HEK293T (cell line): ENCODE measurements at regions not wholly inside any gene's neighbourhood (a gene's known extent, or its start where the extent isn't known, plus 50 kb on each side); places are given as distances from the start of the nearest gene placed in this dataset.

ENCODE experiments used
- CTCF ChIA-PET: fragments of 350-600 bp; formaldehyde crosslinking; extraction: SDS; loops from one replicate; lab custom pipeline; 2021; ENCODE audit warnings: antibody characterized with exemption, inconsistent platforms; lab: Yijun Ruan, JAX
- POLR2A ChIA-PET: fragments of 350-600 bp; formaldehyde crosslinking; extraction: SDS; loops from one replicate; lab custom pipeline; 2020; ENCODE audit warnings: antibody characterized with exemption, inconsistent platforms; lab: Yijun Ruan, JAX
- DNase-seq: peaks from one replicate; pipeline ENCODE4 v3.0.0; 2012; ENCODE audit warnings: mixed read lengths; ENCODE audit errors: extremely low spot score
- ARNT ChIP-seq: fragments of 450-650 bp; IDR thresholded peaks from 2 replicates; pipeline ENCODE4 v1.6.1; 2017; ENCODE audit warnings: mild to moderate bottlenecking
- BHLHE40 ChIP-seq: fragments of 450-650 bp; IDR thresholded peaks from 2 replicates; pipeline ENCODE4 v1.6.1; 2016; ENCODE audit warnings: mild to moderate bottlenecking, moderate library complexity, borderline replicate concordance
- CTBP1 ChIP-seq: fragments of 450-650 bp; IDR thresholded peaks from 2 replicates; pipeline ENCODE4 v1.6.1; 2016; ENCODE audit warnings: borderline replicate concordance
- ELF4 ChIP-seq: fragments of 450-650 bp; IDR thresholded peaks from 2 replicates; pipeline ENCODE4 v1.6.1; 2017; ENCODE audit warnings: antibody characterized with exemption
- FOXA1 ChIP-seq: fragments of 450-650 bp; IDR thresholded peaks from 2 replicates; pipeline ENCODE4 v1.6.1; 2016; ENCODE audit warnings: mild to moderate bottlenecking
- FOXK2 ChIP-seq: fragments of 450-650 bp; IDR thresholded peaks from 2 replicates; pipeline ENCODE4 v1.6.1; 2016; ENCODE audit warnings: mild to moderate bottlenecking
- FOXM1 ChIP-seq: fragments of 450-650 bp; IDR thresholded peaks from 2 replicates; pipeline ENCODE4 v1.6.1; 2017; ENCODE audit warnings: mild to moderate bottlenecking, borderline replicate concordance
- HDGF ChIP-seq: fragments of 450-650 bp; IDR thresholded peaks from 2 replicates; pipeline ENCODE4 v1.6.1; 2017; ENCODE audit warnings: antibody characterized with exemption, borderline replicate concordance
- L3MBTL2 ChIP-seq: fragments of 450-650 bp; conservative IDR thresholded peaks from 2 replicates; pipeline ENCODE4 v1.6.1; 2016; ENCODE audit warnings: mild to moderate bottlenecking
- LEF1 ChIP-seq: fragments of 450-650 bp; IDR thresholded peaks from 2 replicates; pipeline ENCODE4 v1.6.1; 2017; ENCODE audit warnings: mild to moderate bottlenecking, borderline replicate concordance
- NFRKB ChIP-seq: fragments of 450-650 bp; IDR thresholded peaks from 2 replicates; pipeline ENCODE4 v1.6.1; 2016; ENCODE audit warnings: mild to moderate bottlenecking, moderate library complexity
- SP1 ChIP-seq: fragments of 450-650 bp; IDR thresholded peaks from 2 replicates; pipeline ENCODE4 v1.6.1; 2017
- SUZ12 ChIP-seq: fragments of 450-650 bp; IDR thresholded peaks from 2 replicates; pipeline ENCODE4 v1.6.1; 2016; ENCODE audit warnings: mild to moderate bottlenecking
- TARDBP ChIP-seq: fragments of 450-650 bp; IDR thresholded peaks from 2 replicates; pipeline ENCODE4 v1.6.1; 2016
- ZNF384 ChIP-seq: fragments of 450-650 bp; IDR thresholded peaks from 2 replicates; pipeline ENCODE4 v1.6.1; 2016
- TF ChIP-seq, protein P1 (sequence below): fragments of 450-650 bp; IDR thresholded peaks from 2 replicates; pipeline ENCODE4 v1.6.1; 2016

DNA sequence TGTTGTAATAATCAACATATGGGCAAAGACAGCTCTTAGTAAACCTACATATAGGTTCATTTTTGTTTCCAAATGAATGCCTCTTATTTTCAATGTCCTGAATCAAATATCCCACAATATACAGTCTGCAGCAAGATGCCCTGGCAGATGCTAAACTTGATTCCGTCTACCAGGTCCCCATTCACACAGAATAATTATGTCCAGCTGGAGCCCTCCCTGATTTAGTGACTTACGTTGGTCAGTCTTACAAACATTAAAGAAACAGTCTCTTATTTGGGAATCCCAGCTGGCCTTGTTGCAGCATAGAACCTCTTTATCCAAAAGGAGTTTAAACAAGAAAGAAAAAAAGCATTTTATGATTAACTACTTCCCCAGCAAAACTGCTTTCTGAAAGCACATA lies 82.7 kb upstream of the BMP4 start:
- ChIA-PET CTCF (no interaction called here), POLR2A (no interaction called here)
- TF ChIP-seq SP1, result no peak
- no peak for TF ChIP-seq ELF4
- TF ChIP-seq SUZ12, result no peak
- TF ChIP-seq L3MBTL2, result no peak
- TF ChIP-seq NFRKB, result no peak
- no peak for DNase-seq

DNA sequence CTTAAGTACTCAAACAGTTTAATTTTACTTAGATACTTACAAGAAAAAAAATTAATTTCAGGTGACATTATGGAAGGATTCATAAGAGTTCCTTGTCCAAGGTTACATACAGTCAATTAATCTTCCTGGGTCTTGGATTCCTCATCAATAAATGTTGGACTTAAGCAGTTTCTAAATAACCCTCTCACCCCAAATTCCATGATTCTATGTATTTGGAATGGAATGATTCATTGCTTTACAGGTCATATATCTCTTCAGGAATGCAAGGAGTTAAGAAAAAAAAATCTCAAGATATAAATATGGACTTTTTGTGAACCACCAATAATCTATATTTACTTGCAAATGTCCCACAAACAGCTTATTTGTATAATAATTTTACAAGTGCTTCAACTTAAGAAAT lies 84.2 kb upstream of the BMP4 start:
- TF ChIP-seq BHLHE40, result no peak
- TF ChIP-seq FOXK2, result no peak
- no peak for TF ChIP-seq FOXM1
- TF ChIP-seq TARDBP, result no peak
- no peak for TF ChIP-seq ELF4
- TF ChIP-seq NFRKB, result no peak
- no peak for TF ChIP-seq ARNT
- no peak for TF ChIP-seq FOXA1
- TF ChIP-seq L3MBTL2, result no peak
- TF ChIP-seq HDGF, result no peak
- no peak for TF ChIP-seq SP1
- TF ChIP-seq, protein P1, sequence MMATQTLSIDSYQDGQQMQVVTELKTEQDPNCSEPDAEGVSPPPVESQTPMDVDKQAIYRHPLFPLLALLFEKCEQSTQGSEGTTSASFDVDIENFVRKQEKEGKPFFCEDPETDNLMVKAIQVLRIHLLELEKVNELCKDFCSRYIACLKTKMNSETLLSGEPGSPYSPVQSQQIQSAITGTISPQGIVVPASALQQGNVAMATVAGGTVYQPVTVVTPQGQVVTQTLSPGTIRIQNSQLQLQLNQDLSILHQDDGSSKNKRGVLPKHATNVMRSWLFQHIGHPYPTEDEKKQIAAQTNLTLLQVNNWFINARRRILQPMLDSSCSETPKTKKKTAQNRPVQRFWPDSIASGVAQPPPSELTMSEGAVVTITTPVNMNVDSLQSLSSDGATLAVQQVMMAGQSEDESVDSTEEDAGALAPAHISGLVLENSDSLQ, result no peak
- no peak for TF ChIP-seq CTBP1
- TF ChIP-seq ZNF384, result no peak
- no peak for TF ChIP-seq SUZ12
- TF ChIP-seq LEF1, result no peak
- POLR2A ChIA-PET, result no interaction called here
- DNase-seq, result no peak
- CTCF ChIA-PET, result no interaction called here

DNA sequence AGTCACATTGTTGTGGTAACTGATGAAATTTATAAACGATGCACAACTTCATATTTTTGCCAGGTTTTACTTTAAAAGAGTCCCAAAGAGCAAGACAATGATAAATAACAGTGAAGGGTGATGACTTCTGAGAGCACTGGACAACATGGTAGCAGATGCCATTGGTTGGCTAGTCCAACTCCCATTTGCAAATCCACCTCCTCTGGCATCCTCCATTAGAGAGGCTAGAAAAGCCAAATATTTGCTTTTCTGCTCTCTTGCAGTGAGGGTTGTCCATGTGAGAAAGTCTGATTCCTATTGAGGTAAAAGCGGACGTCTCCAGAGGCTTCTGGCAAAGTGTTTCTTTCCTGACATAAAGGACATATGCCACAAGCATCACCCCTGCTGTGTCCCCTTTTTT lies 89.6 kb upstream of the BMP4 start:
- POLR2A ChIA-PET, result no interaction called here
- CTCF ChIA-PET, result no interaction called here
- no peak for DNase-seq
- TF ChIP-seq LEF1, result no peak
- no peak for TF ChIP-seq FOXA1
- no peak for TF ChIP-seq CTBP1

DNA sequence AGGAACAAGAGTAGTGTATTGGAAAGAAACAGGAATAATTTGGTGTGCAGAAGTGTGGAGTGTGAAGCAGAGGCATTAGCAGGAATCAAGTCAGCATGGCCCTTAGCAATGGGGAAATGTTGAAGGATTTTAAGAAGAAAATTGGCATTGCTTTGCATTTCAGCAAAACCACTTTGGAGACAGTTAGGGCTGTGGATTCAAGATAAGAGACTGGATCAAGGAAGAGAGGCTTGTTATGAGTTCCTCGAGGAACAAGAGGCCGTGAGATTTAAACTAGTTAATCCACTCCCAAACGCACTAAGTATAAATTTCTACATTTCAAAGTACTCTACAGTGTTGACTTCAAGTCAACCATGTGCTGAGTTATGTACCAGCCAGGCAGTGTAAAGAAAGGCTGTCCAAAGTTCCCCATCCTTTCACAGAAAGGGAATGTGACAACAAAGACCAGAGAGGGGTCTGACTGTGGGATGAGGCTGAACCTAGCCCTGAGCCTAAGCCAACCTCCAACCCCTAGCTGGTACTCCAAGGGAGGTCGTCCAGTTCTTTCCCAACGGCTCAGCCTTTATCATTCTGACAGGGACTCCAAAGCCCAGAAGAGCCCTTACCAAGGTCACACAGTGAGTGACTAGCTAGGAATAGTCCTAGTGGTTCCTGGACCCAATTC lies 91.2 kb upstream of the BMP4 start:
- POLR2A ChIA-PET, result no interaction called here
- TF ChIP-seq LEF1 (no peak), SP1 (no peak), NFRKB (no peak), ZNF384 (no peak), ELF4 (no peak), CTBP1 (no peak), FOXM1 (no peak), BHLHE40 (no peak), FOXK2 (no peak), TARDBP (no peak), ARNT (no peak), SUZ12 (no peak), HDGF (no peak), L3MBTL2 (no peak), FOXA1 (no peak)
- TF ChIP-seq, protein P1, result no peak
- CTCF ChIA-PET, result no interaction called here
- no peak for DNase-seq

DNA sequence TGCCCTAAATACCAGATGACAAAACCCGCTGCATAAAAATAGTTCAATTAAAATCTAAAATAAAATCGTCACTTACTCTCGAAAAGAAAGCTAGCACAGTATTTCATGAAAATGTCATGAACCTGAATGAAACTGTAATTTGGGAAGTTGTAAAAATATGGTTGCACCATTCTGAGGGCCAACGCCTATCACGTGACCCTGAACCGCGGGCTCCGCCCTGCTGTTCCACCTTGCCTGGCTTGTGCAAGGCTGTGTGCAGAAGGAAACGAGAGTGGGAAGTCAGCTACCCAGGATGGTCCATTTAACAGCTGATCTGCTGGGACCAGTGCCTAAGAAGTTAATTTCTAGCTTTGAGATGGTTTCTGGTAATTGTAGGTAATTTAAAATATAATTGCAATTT lies 91.7 kb upstream of the BMP4 start:
- TF ChIP-seq FOXK2 (no peak), ELF4 (no peak), FOXM1 (no peak), CTBP1 (no peak), FOXA1 (no peak), L3MBTL2 (no peak), TARDBP (no peak)
- POLR2A ChIA-PET, result no interaction called here
- CTCF ChIA-PET, result no interaction called here
- no peak for DNase-seq

DNA sequence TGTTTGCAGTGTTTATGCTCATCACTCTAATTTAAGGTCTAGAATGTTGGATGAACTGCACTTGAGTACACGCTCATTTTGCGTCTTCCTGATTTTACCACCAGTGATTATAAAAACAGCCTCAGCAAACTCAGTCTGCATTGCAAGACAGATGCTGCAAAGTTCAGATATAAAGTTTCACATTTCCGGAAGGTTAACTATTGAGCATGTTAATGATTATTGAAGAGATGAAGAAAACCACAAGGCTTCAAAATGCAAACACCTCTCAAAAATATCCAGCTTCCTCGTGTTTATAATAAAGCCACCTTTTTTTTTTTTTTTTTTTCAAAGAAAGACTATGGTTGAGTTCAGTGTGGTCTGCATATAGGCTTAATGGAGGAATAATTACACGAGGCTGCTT lies 92.1 kb upstream of the BMP4 start:
- POLR2A ChIA-PET, result no interaction called here
- no peak for TF ChIP-seq L3MBTL2
- TF ChIP-seq CTBP1, result no peak
- no peak for TF ChIP-seq NFRKB
- TF ChIP-seq ZNF384, result no peak
- no peak for TF ChIP-seq SUZ12
- TF ChIP-seq LEF1, result no peak
- TF ChIP-seq BHLHE40, result no peak
- TF ChIP-seq ARNT, result no peak
- no peak for TF ChIP-seq FOXM1
- TF ChIP-seq ELF4, result no peak
- no peak for TF ChIP-seq HDGF
- TF ChIP-seq FOXA1, result no peak
- TF ChIP-seq SP1, result no peak
- TF ChIP-seq, protein P1, result no peak
- no peak for TF ChIP-seq TARDBP
- TF ChIP-seq FOXK2, result no peak
- no peak for DNase-seq
- CTCF ChIA-PET, result no interaction called here
